HG03378 (cell line): ENCODE measurements at regions not wholly inside any gene's neighbourhood (a gene's known extent, or its start where the extent isn't known, plus 50 kb on each side); places are given as distances from the start of the nearest gene placed in this dataset.

Experiments
- ATAC-seq: cut with Tn5 transposase; IDR thresholded peaks from one replicate; pipeline ENCODE4 v1.9.1; 2021; ENCODE audit warnings: mild to moderate bottlenecking, moderate library complexity; ENCODE audit not compliant: unreplicated experiment

- ATAC-seq, result no peak
These were observed 1143.8 kb upstream of the TENM4 start for GRCh38 chr11:80584661-80585060.

- ATAC-seq, result no peak
These were observed 1129.0 kb upstream of the TENM4 start for GRCh38 chr11:80569832-80570231.

GRCh38 chr11:80565231-80565630, 1124.4 kb upstream of the TENM4 start:
- no peak for ATAC-seq

- no peak for ATAC-seq
These were observed 1121.8 kb upstream of the TENM4 start for GRCh38 chr11:80562523-80563125.

GRCh38 chr11:80559942-80560341, 1119.1 kb upstream of the TENM4 start:
- no peak for ATAC-seq

GRCh38 chr11:80553565-80553964, 1112.7 kb upstream of the TENM4 start:
- no peak for ATAC-seq

GRCh38 chr11:80542704-80543103, 1101.9 kb upstream of the TENM4 start:
- ATAC-seq, result no peak

- no peak for ATAC-seq
These were observed 1097.2 kb upstream of the TENM4 start for GRCh38 chr11:80538040-80538439.

- ATAC-seq, result no peak
These were observed 1092.6 kb upstream of the TENM4 start for GRCh38 chr11:80533463-80533862.

- no peak for ATAC-seq
These were observed 1091.9 kb upstream of the TENM4 start for GRCh38 chr11:80532633-80533232.

GRCh38 chr11:80529726-80530125, 1088.9 kb upstream of the TENM4 start:
- ATAC-seq, result no peak

- ATAC-seq, result no peak
These were observed 1085.0 kb upstream of the TENM4 start for GRCh38 chr11:80525663-80526405.

- no peak for ATAC-seq
These were observed 1083.5 kb upstream of the TENM4 start for GRCh38 chr11:80524349-80524748.

- ATAC-seq, result no peak
These were observed 1082.2 kb upstream of the TENM4 start for GRCh38 chr11:80523057-80523456.

- ATAC-seq, result no peak
These were observed 1080.8 kb upstream of the TENM4 start for GRCh38 chr11:80521592-80521991.

GRCh38 chr11:80520507-80520887, 1079.7 kb upstream of the TENM4 start:
- no peak for ATAC-seq

GRCh38 chr11:80519596-80520506, 1079.0 kb upstream of the TENM4 start:
- ATAC-seq, result no peak

- no peak for ATAC-seq
These were observed 1076.9 kb upstream of the TENM4 start for GRCh38 chr11:80517701-80518100.

GRCh38 chr11:80515097-80515496, 1074.3 kb upstream of the TENM4 start:
- no peak for ATAC-seq

GRCh38 chr11:80512491-80512890, 1071.7 kb upstream of the TENM4 start:
- no peak for ATAC-seq

GRCh38 chr11:80505771-80506170, 1064.9 kb upstream of the TENM4 start:
- no peak for ATAC-seq
